Forelimb muscle (tissue), 1 donor: ENCODE measurements at regions not wholly inside any gene's neighbourhood (a gene's known extent, or its start where the extent isn't known, plus 50 kb on each side); places are given as distances from the start of the nearest gene placed in this dataset.
"Not testable (repeated sequence)": the region's sequence is repeated elsewhere in the genome, so short reads cannot be mapped to it uniquely, and the experiment has no call there.

ENCODE experiments used
- DNase-seq: peaks from one replicate; pipeline ENCODE4 v3.0.0-alpha.2; 2013; ENCODE audit warnings: low read depth

GRCh38 chr20:25989196-25989595 is 292.5 kb upstream of the ZNF337 start:
- DNase-seq: no peak

- not testable (repeated sequence) for DNase-seq
Measured at GRCh38 chr20:25987928-25988560, 291.4 kb upstream of the ZNF337 start.

DNA sequence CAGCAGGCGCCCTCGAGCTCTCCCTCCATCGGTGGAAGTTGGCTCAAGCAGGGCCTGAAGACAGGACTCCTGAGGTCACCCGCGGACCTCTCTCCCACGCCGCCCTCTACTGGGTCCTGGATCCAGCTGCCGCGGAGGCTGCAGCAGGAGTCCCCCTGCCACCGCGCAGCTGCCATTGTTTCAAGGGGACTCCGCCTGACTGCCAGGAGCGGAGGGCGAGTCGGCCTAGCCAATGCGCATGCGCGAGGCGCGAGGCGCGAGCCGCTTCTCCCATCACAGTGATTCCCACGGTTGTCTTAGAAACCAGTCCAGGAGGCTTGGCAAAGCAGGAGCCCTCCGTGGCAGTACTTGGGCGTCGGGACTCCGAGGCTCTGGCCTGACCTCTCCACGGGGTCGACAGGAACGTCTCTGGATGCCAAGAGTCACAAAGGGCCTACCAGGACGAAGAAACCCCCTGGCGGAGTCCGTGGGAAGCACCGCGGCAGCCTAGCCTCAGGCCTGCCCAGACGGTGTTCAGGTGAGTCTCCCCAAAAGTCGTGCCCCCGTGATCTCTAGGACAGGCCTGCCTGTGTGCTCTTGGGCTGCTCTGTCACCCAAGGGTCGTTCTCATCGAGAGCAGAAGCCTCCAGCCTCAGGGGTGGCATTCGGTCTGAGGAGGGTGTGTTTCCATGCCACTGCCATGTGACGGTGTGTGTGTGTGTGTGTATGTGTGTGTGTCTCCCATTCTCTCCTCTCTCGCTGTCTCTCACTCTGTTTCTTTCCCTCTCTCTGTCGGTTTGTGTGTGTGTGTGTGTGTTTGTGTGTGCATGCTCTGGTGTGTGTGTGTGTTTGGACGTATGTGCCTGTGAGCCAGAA is 290.6 kb upstream of the ZNF337 start:
- no peak for DNase-seq

DNA sequence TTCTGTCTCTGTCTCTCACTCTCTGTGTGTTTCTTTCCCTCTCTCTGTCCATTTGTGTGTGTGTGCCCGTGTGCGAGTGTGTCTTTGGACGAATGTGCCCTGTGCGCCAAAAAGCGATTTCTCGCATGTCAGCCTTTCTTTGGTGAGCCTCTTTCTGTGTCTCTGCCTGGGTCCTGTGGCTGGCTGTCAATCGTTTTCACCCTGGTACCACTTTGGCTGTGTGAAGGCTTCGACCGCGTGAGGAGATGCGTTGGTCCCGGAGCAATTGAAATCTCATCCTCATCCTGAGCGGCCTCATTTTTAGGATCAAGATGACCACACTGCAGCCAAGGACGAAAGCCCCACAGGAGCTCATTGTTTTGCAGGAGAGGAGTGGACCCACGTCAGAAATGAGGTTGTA is 288.9 kb upstream of the ZNF337 start:
- DNase-seq: no peak

DNA sequence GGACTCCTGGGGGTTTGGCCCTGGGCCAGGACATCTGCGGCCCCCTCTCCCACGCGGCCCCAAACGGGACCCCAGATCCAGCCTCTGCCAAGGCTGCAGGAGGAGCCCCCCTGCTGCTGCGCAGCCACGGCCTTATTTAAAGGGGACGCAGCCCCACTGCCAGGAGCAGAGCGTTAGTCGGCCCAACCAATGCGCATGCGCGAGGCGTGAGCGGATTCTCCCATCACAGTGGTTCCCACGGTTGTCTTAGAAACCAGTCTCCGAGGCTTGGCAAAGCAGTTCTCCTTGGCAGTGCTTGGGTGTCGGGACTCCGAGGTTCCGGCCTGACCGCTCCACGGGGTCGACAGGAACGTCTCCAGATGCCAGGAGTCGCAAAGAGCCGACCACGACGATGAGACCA is 288.3 kb upstream of the ZNF337 start:
- DNase-seq: no peak

- DNase-seq: not testable (repeated sequence)
Measured at GRCh38 chr20:25982701-25983100, 286.0 kb upstream of the ZNF337 start.

DNA sequence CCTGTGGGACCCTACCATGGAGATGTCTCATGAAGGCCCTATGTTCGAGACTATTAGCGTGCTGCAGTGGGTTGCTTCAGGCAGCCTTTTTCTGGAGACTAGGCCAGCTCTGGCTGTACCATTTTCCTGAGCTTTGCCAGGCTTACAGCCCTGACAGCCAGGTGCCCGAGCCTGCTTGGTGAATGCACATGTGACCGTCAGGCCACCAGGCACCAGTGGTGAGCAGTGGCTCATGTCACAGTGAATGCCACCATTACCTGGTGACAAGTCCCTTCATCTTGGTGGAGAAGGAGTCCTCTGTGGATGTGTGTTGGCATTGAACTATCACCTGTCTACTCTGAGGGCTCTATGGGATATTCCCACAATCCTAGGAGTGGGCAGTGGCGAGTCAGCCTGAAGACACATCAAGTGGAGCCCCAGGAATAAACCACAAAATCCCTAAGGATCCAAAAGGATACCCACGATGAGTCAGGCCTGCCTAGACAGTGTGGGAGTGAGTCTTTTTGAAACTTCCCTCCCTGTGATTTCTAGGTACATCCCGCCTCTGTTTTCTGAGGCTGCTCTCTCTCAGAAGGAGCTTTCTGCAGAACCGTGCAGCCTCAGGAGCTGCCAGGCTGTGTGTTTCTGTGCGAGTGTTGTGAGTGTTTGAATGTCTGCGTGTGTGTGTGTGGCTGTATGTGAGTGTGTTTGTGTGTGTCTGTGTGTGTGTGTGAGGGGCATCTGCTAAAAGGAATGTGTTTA is 282.0 kb upstream of the ZNF337 start:
- DNase-seq: not testable (repeated sequence)

GRCh38 chr20:25975816-25976215 is 279.2 kb upstream of the ZNF337 start:
- not testable (repeated sequence) for DNase-seq

DNA sequence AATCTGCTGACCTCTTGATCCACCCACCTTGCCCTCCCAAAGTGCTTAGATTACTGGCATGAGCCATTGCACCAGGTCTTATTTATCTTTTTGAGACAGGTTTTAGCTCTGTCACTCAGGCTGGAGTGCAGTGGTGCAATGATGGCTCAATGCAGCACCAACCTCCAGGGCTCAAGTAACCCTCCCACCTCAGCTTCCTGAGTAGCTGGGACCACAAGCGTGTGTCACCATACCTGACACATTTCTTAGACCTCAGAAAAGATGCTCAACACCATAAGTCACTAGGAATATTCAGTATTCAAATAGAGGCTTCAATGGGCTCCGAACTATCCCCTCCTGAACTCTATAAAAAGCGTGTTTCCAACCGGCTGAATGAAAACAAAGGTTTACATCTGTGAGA is 268.6 kb upstream of the ZNF337 start:
- not testable (repeated sequence) for DNase-seq

DNA sequence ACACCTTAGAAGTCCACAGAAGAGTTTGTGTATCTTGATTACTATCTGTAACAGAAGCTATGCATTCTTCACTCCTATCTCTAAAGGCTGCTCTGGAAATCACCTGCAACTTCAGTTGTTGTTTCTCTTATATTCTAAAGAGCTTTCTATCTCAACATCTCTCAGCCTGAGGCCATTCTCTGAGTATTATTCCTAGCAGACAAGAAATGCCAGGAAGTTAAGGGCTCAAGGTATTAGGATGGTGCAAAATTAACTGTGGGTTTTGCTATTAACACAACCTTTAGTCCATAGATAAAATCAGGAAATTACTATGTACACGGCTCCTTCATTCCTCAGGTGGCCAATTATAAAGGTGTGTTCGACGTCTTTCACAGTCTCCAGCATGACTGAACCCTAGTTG is 257.2 kb upstream of the ZNF337 start:
- DNase-seq: not testable (repeated sequence)

DNA sequence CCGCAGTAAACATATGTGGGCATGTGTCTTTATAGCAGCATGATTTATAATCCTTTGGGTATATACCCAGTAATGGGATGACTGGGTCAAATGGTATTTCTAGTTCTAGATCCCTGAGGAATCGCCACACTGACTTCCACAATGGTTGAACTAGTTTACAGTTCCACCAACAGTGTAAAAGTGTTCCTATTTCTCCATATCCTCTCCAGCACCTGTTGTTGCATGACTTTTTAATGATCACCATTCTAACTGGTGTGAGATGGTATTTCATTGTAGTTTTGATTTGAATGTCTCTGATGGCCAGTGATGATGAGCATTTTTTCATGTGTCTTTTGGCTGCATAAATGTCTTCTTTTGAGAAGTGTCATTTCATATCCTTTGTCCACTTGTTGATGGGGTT is 238.6 kb upstream of the ZNF337 start:
- not testable (repeated sequence) for DNase-seq

GRCh38 chr20:25932806-25933205 is 236.2 kb upstream of the ZNF337 start:
- DNase-seq: not testable (repeated sequence)

- DNase-seq: not testable (repeated sequence)
Measured at GRCh38 chr20:25932170-25932569, 235.5 kb upstream of the ZNF337 start.

DNA sequence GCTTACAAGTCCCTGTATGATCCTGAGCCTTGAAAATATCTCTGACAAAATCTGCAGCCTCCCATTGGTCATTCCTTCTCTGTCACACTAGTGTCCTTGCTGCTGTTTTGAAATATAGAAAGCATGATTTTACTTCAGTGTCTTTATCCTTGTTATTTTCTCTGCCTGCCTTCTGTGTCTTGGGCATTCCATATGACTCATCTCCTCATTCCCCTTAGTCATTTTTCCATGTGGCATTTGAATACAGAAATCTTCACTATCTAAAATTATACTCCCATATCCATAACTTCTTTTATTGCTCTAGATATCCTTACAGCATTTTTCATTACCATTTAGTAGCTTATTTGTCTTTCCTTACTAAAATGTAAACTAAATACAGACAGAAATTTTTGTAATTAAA is 205.7 kb upstream of the ZNF337 start:
- not testable (repeated sequence) for DNase-seq

DNA sequence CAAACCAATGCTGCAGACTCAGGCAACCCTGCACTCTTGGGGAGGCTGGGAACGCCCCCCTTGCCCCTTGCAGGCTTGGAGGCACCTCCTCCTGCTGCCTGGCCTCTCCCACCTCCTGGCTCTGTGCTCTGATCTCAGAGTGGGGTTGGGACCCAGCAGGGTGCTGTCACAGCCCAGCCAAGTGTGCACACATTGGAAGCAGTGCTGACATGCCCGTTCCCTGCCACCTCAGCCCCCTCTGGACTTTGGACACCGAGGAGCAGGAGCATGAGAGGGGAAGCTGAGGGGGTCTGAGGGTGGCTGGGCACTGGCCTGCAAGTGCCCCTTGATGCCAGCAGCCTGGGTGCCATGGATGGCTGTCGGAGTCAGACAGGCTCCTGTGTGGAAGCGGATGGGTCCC is 202.0 kb upstream of the ZNF337 start:
- not testable (repeated sequence) for DNase-seq

GRCh38 chr20:25879096-25879495 is 182.4 kb upstream of the ZNF337 start:
- not testable (repeated sequence) for DNase-seq

DNA sequence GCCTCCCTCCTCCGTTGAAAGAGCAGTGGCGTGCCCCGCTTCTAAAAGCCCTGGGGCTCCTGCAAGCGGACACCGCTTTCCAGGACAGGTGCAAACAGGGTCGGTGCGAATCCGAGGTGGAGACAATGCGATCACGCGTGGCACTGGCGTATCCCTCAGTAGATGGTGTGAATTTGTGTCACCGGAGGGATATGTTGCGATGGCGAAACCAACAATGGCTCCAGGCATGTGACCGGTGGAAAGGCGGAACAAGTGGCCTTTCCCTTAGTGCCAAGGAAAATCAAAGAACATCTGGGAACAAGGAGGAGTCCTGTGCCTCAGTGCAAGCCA is 172.0 kb upstream of the ZNF337 start:
- not testable (repeated sequence) for DNase-seq

- DNase-seq: no peak
Measured at GRCh38 chr20:25867776-25868649, 171.4 kb upstream of the ZNF337 start.

- DNase-seq: not testable (repeated sequence)
Measured at GRCh38 chr20:25867015-25867775, 170.5 kb upstream of the ZNF337 start.

- no peak for DNase-seq
Measured at GRCh38 chr20:25865715-25866656, 169.3 kb upstream of the ZNF337 start.
